Liver (tissue), 8 donors: ENCODE measurements at regions not wholly inside any gene's neighbourhood (a gene's known extent, or its start where the extent isn't known, plus 50 kb on each side); places are given as distances from the start of the nearest gene placed in this dataset.

ENCODE experiments used
- DNase-seq: peaks from one replicate; pipeline ENCODE4 v3.0.0-alpha.2; 2017; ENCODE audit warnings: low spot score
- H3K27ac ChIP-seq, 2 donors: one replicate each; pipeline ENCODE4 v1.7.0; 2013; ENCODE audit warnings: inconsistent platforms in 2 of 2, low read length in 2 of 2, control low read depth in 1 of 2, low read depth in 1 of 2, mild to moderate bottlenecking in 1 of 2
- H3K27me3 ChIP-seq, 4 donors: one replicate each; pipeline versions ENCODE4 v1.6.1 to v1.7.0; 2013; ENCODE audit warnings: low read length in 3 of 4, inconsistent platforms in 1 of 4, mild to moderate bottlenecking in 1 of 4, moderate library complexity in 1 of 4; ENCODE audit not compliant: control insufficient read depth in 4 of 4, insufficient read depth in 4 of 4
- H3K36me3 ChIP-seq, 4 donors: one replicate each; pipeline versions ENCODE4 v1.6.1 to v1.7.0; 2013; ENCODE audit warnings: low read length in 3 of 4, mild to moderate bottlenecking in 3 of 4, low read depth in 1 of 4, moderate library complexity in 1 of 4; ENCODE audit not compliant: control insufficient read depth in 4 of 4, insufficient read depth in 3 of 4
- H3K4me1 ChIP-seq, 4 donors: one replicate each; pipeline versions ENCODE4 v1.6.1 to v1.7.0; 2013; ENCODE audit warnings: low read length in 3 of 4, mild to moderate bottlenecking in 3 of 4, moderate library complexity in 1 of 4; ENCODE audit not compliant: control insufficient read depth in 4 of 4, insufficient read depth in 4 of 4
- H3K4me3 ChIP-seq, 3 donors: one replicate each; pipeline versions ENCODE4 v1.6.1 to v1.7.0; 2013; ENCODE audit warnings: low read length in 3 of 3, control low read depth in 1 of 3, low read depth in 1 of 3, mild to moderate bottlenecking in 1 of 3
- H3K9ac ChIP-seq, 2 donors: one replicate each; pipeline ENCODE4 v1.7.0; 2013; ENCODE audit warnings: low read length in 2 of 2, mild to moderate bottlenecking in 2 of 2, moderate library complexity in 2 of 2, control low read depth in 1 of 2, low read depth in 1 of 2
- H3K9me3 ChIP-seq, 4 donors: one replicate each; pipeline versions ENCODE4 v1.6.1 to v1.7.0; 2013; ENCODE audit warnings: low read length in 3 of 4; ENCODE audit not compliant: control insufficient read depth in 4 of 4
- ATF3 ChIP-seq: IDR thresholded peaks from 2 replicates; pipeline ENCODE4 v1.6.1; 2016; ENCODE audit warnings: antibody characterized with exemption
- EGR1 ChIP-seq, 2 donors: IDR thresholded peaks; 2 replicates each; pipeline ENCODE4 v1.6.1; 2016 to 2018; ENCODE audit warnings: antibody characterized with exemption in 2 of 2, low read depth in 2 of 2
- GABPA ChIP-seq, 2 donors: IDR thresholded peaks in 1 of 2; conservative IDR thresholded peaks in 1 of 2; 2 replicates each; pipeline ENCODE4 v1.6.1; 2016; ENCODE audit warnings: antibody characterized with exemption in 2 of 2, mild to moderate bottlenecking in 1 of 2, moderate library complexity in 1 of 2
- HNF4A ChIP-seq, 2 donors: conservative IDR thresholded peaks; 2 replicates each; pipeline ENCODE4 v1.6.1; 2016; ENCODE audit warnings: antibody characterized with exemption in 2 of 2, mild to moderate bottlenecking in 2 of 2
- HNF4G ChIP-seq: IDR thresholded peaks from 2 replicates; pipeline ENCODE4 v1.6.1; 2016; ENCODE audit warnings: antibody characterized with exemption
- JUND ChIP-seq, 2 donors: IDR thresholded peaks; 2 replicates each; pipeline ENCODE4 v1.6.1; 2016; ENCODE audit warnings: antibody characterized with exemption in 2 of 2
- REST ChIP-seq: IDR thresholded peaks from 2 replicates; pipeline ENCODE4 v1.6.1; 2016; ENCODE audit warnings: antibody characterized with exemption, mild to moderate bottlenecking
- RXRA ChIP-seq, 2 donors: IDR thresholded peaks; 2 replicates each; pipeline ENCODE4 v1.6.1; 2017 to 2018; ENCODE audit warnings: antibody characterized with exemption in 2 of 2, mild to moderate bottlenecking in 1 of 2
- SP1 ChIP-seq: IDR thresholded peaks from 2 replicates; pipeline ENCODE4 v1.6.1; 2018; ENCODE audit warnings: antibody characterized with exemption, mild to moderate bottlenecking
- TAF1 ChIP-seq: conservative IDR thresholded peaks from 2 replicates; pipeline ENCODE4 v1.6.1; 2016; ENCODE audit warnings: antibody characterized with exemption, mild to moderate bottlenecking
- YY1 ChIP-seq: IDR thresholded peaks from 2 replicates; pipeline ENCODE4 v1.6.1; 2016; ENCODE audit warnings: antibody characterized with exemption, mild to moderate bottlenecking
- WGBS: extraction: QIAGEN DNeasy Blood & Tissue Kit; methylation state at CpG from one replicate; pipeline ENCODE4 v1.1.7; 2013; 5-methylcytosine and 5-hydroxymethylcytosine counted together
- TF ChIP-seq, protein P1 (sequence below): IDR thresholded peaks from 2 replicates; pipeline ENCODE4 v1.6.1; 2016; ENCODE audit warnings: antibody characterized with exemption
- TF ChIP-seq, protein P2 (sequence below): IDR thresholded peaks from 2 replicates; pipeline ENCODE4 v1.6.1; 2016; ENCODE audit warnings: antibody characterized with exemption
- TF ChIP-seq, protein P3 (sequence below): fragments of 150-350 bp; IDR thresholded peaks from 2 replicates; pipeline ENCODE4 v1.5.1; 2017; ENCODE audit warnings: improper control_type of control experiment, low read depth, low read length; ENCODE audit not compliant: missing input control
- donor health status: healthy.
- donor health status: healthy.
- donor health status: healthy.
- donor health status: healthy.
- donor health status: healthy.

- H3K27me3 ChIP-seq: no peaks in the 10 kb centered on the region
- H3K4me3 ChIP-seq: no peak overlapping the region
- 86% methylated on average over 12 of the region's 12 CpGs for WGBS
- no peak for DNase-seq
- peaks cover 0 to 3% (median 0%) of the 10 kb centered on the region in 4 donors for H3K4me1 ChIP-seq
- H3K9me3 ChIP-seq: no peaks in the 10 kb centered on the region
- TF ChIP-seq HNF4A (conservative IDR thresholded peaks at IDR 0.05) (no peak), JUND (IDR thresholded peaks at IDR 0.05) (no peak), HNF4G (no peak), TAF1 (no peak), GABPA (IDR thresholded peaks at IDR 0.05 in 1 of 2, conservative IDR thresholded peaks at IDR 0.05 in 1 of 2) (no peak), RXRA (IDR thresholded peaks at IDR 0.05) (no peak), SP1 (no peak), EGR1 (IDR thresholded peaks at IDR 0.05; ENCODE audit: low read depth in 2 of 2) (no peak), YY1 (no peak), ATF3 (no peak), REST (no peak)
- TF ChIP-seq, protein P1, sequence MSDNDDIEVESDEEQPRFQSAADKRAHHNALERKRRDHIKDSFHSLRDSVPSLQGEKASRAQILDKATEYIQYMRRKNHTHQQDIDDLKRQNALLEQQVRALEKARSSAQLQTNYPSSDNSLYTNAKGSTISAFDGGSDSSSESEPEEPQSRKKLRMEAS: no peak
- TF ChIP-seq, protein P2, sequence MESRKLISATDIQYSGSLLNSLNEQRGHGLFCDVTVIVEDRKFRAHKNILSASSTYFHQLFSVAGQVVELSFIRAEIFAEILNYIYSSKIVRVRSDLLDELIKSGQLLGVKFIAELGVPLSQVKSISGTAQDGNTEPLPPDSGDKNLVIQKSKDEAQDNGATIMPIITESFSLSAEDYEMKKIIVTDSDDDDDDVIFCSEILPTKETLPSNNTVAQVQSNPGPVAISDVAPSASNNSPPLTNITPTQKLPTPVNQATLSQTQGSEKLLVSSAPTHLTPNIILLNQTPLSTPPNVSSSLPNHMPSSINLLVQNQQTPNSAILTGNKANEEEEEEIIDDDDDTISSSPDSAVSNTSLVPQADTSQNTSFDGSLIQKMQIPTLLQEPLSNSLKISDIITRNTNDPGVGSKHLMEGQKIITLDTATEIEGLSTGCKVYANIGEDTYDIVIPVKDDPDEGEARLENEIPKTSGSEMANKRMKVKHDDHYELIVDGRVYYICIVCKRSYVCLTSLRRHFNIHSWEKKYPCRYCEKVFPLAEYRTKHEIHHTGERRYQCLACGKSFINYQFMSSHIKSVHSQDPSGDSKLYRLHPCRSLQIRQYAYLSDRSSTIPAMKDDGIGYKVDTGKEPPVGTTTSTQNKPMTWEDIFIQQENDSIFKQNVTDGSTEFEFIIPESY: no peak
- TF ChIP-seq, protein P3, sequence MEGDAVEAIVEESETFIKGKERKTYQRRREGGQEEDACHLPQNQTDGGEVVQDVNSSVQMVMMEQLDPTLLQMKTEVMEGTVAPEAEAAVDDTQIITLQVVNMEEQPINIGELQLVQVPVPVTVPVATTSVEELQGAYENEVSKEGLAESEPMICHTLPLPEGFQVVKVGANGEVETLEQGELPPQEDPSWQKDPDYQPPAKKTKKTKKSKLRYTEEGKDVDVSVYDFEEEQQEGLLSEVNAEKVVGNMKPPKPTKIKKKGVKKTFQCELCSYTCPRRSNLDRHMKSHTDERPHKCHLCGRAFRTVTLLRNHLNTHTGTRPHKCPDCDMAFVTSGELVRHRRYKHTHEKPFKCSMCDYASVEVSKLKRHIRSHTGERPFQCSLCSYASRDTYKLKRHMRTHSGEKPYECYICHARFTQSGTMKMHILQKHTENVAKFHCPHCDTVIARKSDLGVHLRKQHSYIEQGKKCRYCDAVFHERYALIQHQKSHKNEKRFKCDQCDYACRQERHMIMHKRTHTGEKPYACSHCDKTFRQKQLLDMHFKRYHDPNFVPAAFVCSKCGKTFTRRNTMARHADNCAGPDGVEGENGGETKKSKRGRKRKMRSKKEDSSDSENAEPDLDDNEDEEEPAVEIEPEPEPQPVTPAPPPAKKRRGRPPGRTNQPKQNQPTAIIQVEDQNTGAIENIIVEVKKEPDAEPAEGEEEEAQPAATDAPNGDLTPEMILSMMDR: no peak
- no peak overlapping the region for H3K27ac ChIP-seq
- H3K9ac ChIP-seq: no peak overlapping the region
- no peaks in the 10 kb centered on the region for H3K36me3 ChIP-seq
Observed at GRCh38 chr5:34476941-34477565, 179.1 kb upstream of the RAI14 start.
